WTC11 (cell line): ENCODE measurements at regions not wholly inside any gene's neighbourhood (a gene's known extent, or its start where the extent isn't known, plus 50 kb on each side); places are given as distances from the start of the nearest gene placed in this dataset.
"Not testable (repeated sequence)": the region's sequence is repeated elsewhere in the genome, so short reads cannot be mapped to it uniquely, and the experiment has no call there.

ENCODE experiments used
- CTCF ChIP-seq: fragments of 200-600 bp; IDR thresholded peaks from 2 replicates; pipeline ENCODE4 v1.8.0; 2022; ENCODE audit warnings: antibody characterized with exemption
- JUN ChIP-seq: sonication (generic); formaldehyde crosslinking; IDR thresholded peaks from 2 replicates; pipeline ENCODE4 v1.8.0; 2023; ENCODE audit warnings: mild to moderate bottlenecking, missing genetic modification reagents
- SP1 ChIP-seq: sonication (generic); formaldehyde crosslinking; conservative IDR thresholded peaks from 2 replicates; pipeline ENCODE4 v1.8.1; 2022; ENCODE audit warnings: missing genetic modification reagents
- ZNF121 ChIP-seq: sonication (generic); formaldehyde crosslinking; IDR thresholded peaks from 2 replicates; pipeline ENCODE4 v1.8.0; 2023; ENCODE audit warnings: missing genetic modification reagents

- not testable (repeated sequence) for TF ChIP-seq ZNF121 (CRISPR knock-in tag); CTCF; SP1 (CRISPR knock-in tag); JUN
Measured at GRCh38 chr12:9354009-9354754, 146.0 kb upstream of the PZP start.
